GM23338 (cell line): ENCODE measurements at regions not wholly inside any gene's neighbourhood (a gene's known extent, or its start where the extent isn't known, plus 50 kb on each side); places are given as distances from the start of the nearest gene placed in this dataset.

Experiments
- ATAC-seq: fragments of 200-7000 bp; cut with Tn5 transposase; 3 replicates; pipeline ENCODE4 v1.9.1; 2020
- DNase-seq: peaks from one replicate; pipeline ENCODE4 v3.0.0-alpha.2; 2015; ENCODE audit warnings: low spot score
- H2AFZ ChIP-seq: fragments of 200-600 bp; sonication (generic); 2 replicates; pipeline ENCODE4 v1.8.0; 2016; ENCODE audit warnings: antibody characterized with exemption, mild to moderate bottlenecking, moderate library complexity
- H3F3A ChIP-seq: fragments of 200-600 bp; sonication (generic); replicated peaks from 2 replicates; pipeline ENCODE4 v1.8.0; 2017; ENCODE audit warnings: antibody characterized with exemption, mixed run types, low read depth
- H3K27ac ChIP-seq: fragments of 200-600 bp; sonication (generic); 2 replicates; pipeline ENCODE4 v1.6.1; 2016; ENCODE audit warnings: low read depth
- H3K27me3 ChIP-seq: fragments of 200-600 bp; sonication (generic); 2 replicates; pipeline ENCODE4 v1.8.0; 2016; ENCODE audit warnings: mild to moderate bottlenecking, mixed run types, moderate library complexity; ENCODE audit not compliant: insufficient read depth
- H3K36me3 ChIP-seq: fragments of 200-600 bp; sonication (generic); 2 replicates; pipeline ENCODE4 v1.8.0; 2016; ENCODE audit warnings: mild to moderate bottlenecking; ENCODE audit not compliant: insufficient read depth
- H3K4me1 ChIP-seq: fragments of 200-600 bp; sonication (generic); 2 replicates; pipeline ENCODE4 v1.8.0; 2016; ENCODE audit warnings: mild to moderate bottlenecking, moderate library complexity; ENCODE audit not compliant: insufficient read depth
- H3K4me2 ChIP-seq: fragments of 200-600 bp; sonication (generic); 2 replicates; pipeline ENCODE4 v1.7.1; 2017; ENCODE audit warnings: mixed run types
- H3K4me3 ChIP-seq: fragments of 200-600 bp; sonication (generic); 2 replicates; pipeline ENCODE4 v1.6.1; 2016; ENCODE audit warnings: mixed run types
- H3K79me2 ChIP-seq: fragments of 200-600 bp; sonication (generic); replicated peaks from 2 replicates; pipeline ENCODE4 v1.8.0; 2017; ENCODE audit warnings: mild to moderate bottlenecking; ENCODE audit not compliant: insufficient read depth
- H3K9me2 ChIP-seq: fragments of 200-600 bp; sonication (generic); 2 replicates; pipeline ENCODE4 v1.8.0; 2017; ENCODE audit not compliant: insufficient read depth
- H4K20me1 ChIP-seq: fragments of 200-600 bp; sonication (generic); replicated peaks from 2 replicates; pipeline ENCODE4 v1.8.0; 2017; ENCODE audit warnings: mild to moderate bottlenecking; ENCODE audit not compliant: insufficient read depth
- H3K27ac Mint-ChIP-seq: 2 replicates; pipeline ENCODE4 v1.8.0; 2020; ENCODE audit warnings: inconsistent platforms, mild to moderate bottlenecking, moderate library complexity, mixed read lengths
- H3K27me3 Mint-ChIP-seq: 3 replicates; pipeline ENCODE4 v1.8.0; 2022; ENCODE audit warnings: low read depth, mild to moderate bottlenecking, moderate library complexity, mixed read lengths, inconsistent platforms; ENCODE audit not compliant: insufficient read depth, poor library complexity
- H3K36me3 Mint-ChIP-seq: 3 replicates; pipeline ENCODE4 v1.8.0; 2021; ENCODE audit warnings: low read depth, mild to moderate bottlenecking, inconsistent platforms, moderate library complexity, mixed read lengths
- H3K4me1 Mint-ChIP-seq: 3 replicates; pipeline ENCODE4 v1.8.0; 2020; ENCODE audit warnings: mild to moderate bottlenecking, inconsistent platforms, mixed read lengths
- H3K4me3 Mint-ChIP-seq: 3 replicates; pipeline ENCODE4 v1.8.0; 2021; ENCODE audit warnings: moderate library complexity, mild to moderate bottlenecking, inconsistent platforms, mixed read lengths
- H3K9me3 Mint-ChIP-seq: 3 replicates; pipeline ENCODE4 v1.8.0; 2020; ENCODE audit warnings: moderate library complexity, mild to moderate bottlenecking, inconsistent platforms, mixed read lengths
- CREB1 ChIP-seq: fragments of 250-450 bp; sonication (Bioruptor Pico); IDR thresholded peaks from 2 replicates; pipeline ENCODE4 v1.5.0; 2020; ENCODE audit warnings: low read depth, mild to moderate bottlenecking, moderate library complexity
- ETS1 ChIP-seq: IDR thresholded peaks from 2 replicates; pipeline ENCODE4 v1.6.1; 2016; ENCODE audit warnings: antibody characterized with exemption
- EZH2 ChIP-seq: fragments of 200-600 bp; sonication (generic); IDR thresholded peaks from one replicate; pipeline ENCODE4 v1.8.0; 2017; ENCODE audit warnings: antibody characterized with exemption, mild to moderate bottlenecking, low read depth; ENCODE audit not compliant: unreplicated experiment
- EZH2phosphoT487 ChIP-seq: fragments of 200-600 bp; sonication (generic); IDR thresholded peaks from one replicate; pipeline ENCODE4 v1.8.1; 2018; ENCODE audit warnings: antibody characterized with exemption; ENCODE audit not compliant: unreplicated experiment
- JUNB ChIP-seq: IDR thresholded peaks from one replicate; pipeline ENCODE4 v1.6.1; 2016; ENCODE audit warnings: antibody characterized with exemption; ENCODE audit not compliant: unreplicated experiment
- NANOG ChIP-seq: IDR thresholded peaks from 2 replicates; pipeline ENCODE4 v1.6.1; 2016; ENCODE audit warnings: antibody characterized with exemption, borderline replicate concordance
- POLR2AphosphoS5 ChIP-seq: IDR thresholded peaks from 2 replicates; pipeline ENCODE4 v1.6.1; 2016; ENCODE audit warnings: antibody characterized with exemption, low read depth
- REST ChIP-seq: IDR thresholded peaks from one replicate; pipeline ENCODE4 v1.6.1; 2018; ENCODE audit warnings: antibody characterized with exemption; ENCODE audit not compliant: unreplicated experiment
- STAT1 ChIP-seq: IDR thresholded peaks from one replicate; pipeline ENCODE4 v1.6.1; 2016; ENCODE audit warnings: antibody characterized with exemption; ENCODE audit not compliant: unreplicated experiment
- ZNF114 ChIP-seq: fragments of 250-450 bp; sonication (Bioruptor Pico); IDR thresholded peaks from 2 replicates; pipeline ENCODE4 v1.5.0; 2020; ENCODE audit warnings: mild to moderate bottlenecking, moderate library complexity
- ZNF331 ChIP-seq: fragments of 250-450 bp; sonication (Bioruptor Pico); IDR thresholded peaks from 2 replicates; pipeline ENCODE4 v1.5.0; 2020; ENCODE audit warnings: low read depth, mild to moderate bottlenecking, moderate library complexity
- ZNF462 ChIP-seq: fragments of 250-450 bp; sonication (Bioruptor Pico); IDR thresholded peaks from 2 replicates; pipeline ENCODE4 v1.5.0; 2020; ENCODE audit warnings: mild to moderate bottlenecking, moderate library complexity

GRCh38 chr12:115598871-115599811 is 678.4 kb downstream of the MED13L start (continued):
- TF ChIP-seq STAT1 (no peak), POLR2AphosphoS5 (no peak), NANOG (no peak), ETS1 (no peak)

GRCh38 chr12:115597157-115597712 is 680.3 kb downstream of the MED13L start:
- ATAC-seq (no peak), DNase-seq (no peak)
- H3F3A ChIP-seq, result no peaks in the 10 kb centered on the region
- no peaks in the 10 kb centered on the region for H3K36me3 Mint-ChIP-seq
- H3K27me3 ChIP-seq, result no peaks in the 10 kb centered on the region
- no peak overlapping the region for H3K4me3 ChIP-seq
- no peaks in the 10 kb centered on the region for H3K9me3 Mint-ChIP-seq
- H3K27me3 Mint-ChIP-seq, result peaks cover 3% of the 10 kb centered on the region
- H3K9me2 ChIP-seq, result no peaks in the 10 kb centered on the region
- peaks cover 9% of the 10 kb centered on the region for H3K4me1 ChIP-seq
- no peak overlapping the region for H3K27ac Mint-ChIP-seq
- H3K27ac ChIP-seq, result no peak overlapping the region
- no peak overlapping the region for H3K4me2 ChIP-seq
- H3K36me3 ChIP-seq, result no peaks in the 10 kb centered on the region
- H3K4me3 Mint-ChIP-seq, result no peak overlapping the region
- no peak overlapping the region for H2AFZ ChIP-seq
- H3K4me1 Mint-ChIP-seq, result peaks cover 15% of the 10 kb centered on the region
- H3K79me2 ChIP-seq, result no peaks in the 10 kb centered on the region
- H4K20me1 ChIP-seq, result no peaks in the 10 kb centered on the region
- TF ChIP-seq NANOG (no peak), EZH2 (no peak), CREB1 (CRISPR knock-in tag) (no peak), JUNB (no peak), ZNF462 (CRISPR knock-in tag) (no peak), EZH2phosphoT487 (no peak), ZNF114 (CRISPR knock-in tag) (no peak), STAT1 (no peak), ZNF331 (CRISPR knock-in tag) (no peak), REST (no peak), POLR2AphosphoS5 (no peak)
